Motor neuron (in vitro differentiated cells): ENCODE measurements at regions not wholly inside any gene's neighbourhood (a gene's known extent, or its start where the extent isn't known, plus 50 kb on each side); places are given as distances from the start of the nearest gene placed in this dataset.

ENCODE experiments used
- ATAC-seq, 8 experiments: fragments of 200-7000 bp; cut with Tn5 transposase; replicated peaks in 6 of 8; 2 replicates each; pipeline ENCODE4 v1.8.0; 2021; ENCODE audit warnings: mild to moderate bottlenecking in 8 of 8, moderate library complexity in 8 of 8
- H3K27ac ChIP-seq, 2 donors: fragments of 250-450 bp; sonication (Bioruptor Pico); 2 replicates each; pipeline ENCODE4 v1.9.0; 2021; ENCODE audit warnings: antibody characterized with exemption in 2 of 2, mild to moderate bottlenecking in 2 of 2, moderate library complexity in 1 of 2
- H3K4me1 ChIP-seq, 2 donors: fragments of 250-450 bp; sonication (Bioruptor Pico); replicated peaks in 1 of 2; 2 replicates each; pipeline ENCODE4 v1.6.1; 2021; ENCODE audit warnings: antibody characterized with exemption in 2 of 2, mild to moderate bottlenecking in 2 of 2, moderate library complexity in 1 of 2
- H3K4me3 ChIP-seq, 5 donors: fragments of 250-450 bp; sonication (Bioruptor Pico); 2 replicates each; pipeline ENCODE4 v1.9.0; 2021; ENCODE audit warnings: antibody characterized with exemption in 5 of 5, mild to moderate bottlenecking in 5 of 5, moderate library complexity in 4 of 5
- WGBS, 10 experiments: fragments of 450-650 bp; shearing (Covaris generic); methylation state at CpG; one replicate each; pipeline ENCODE4 v1.0.0; 2022; 5-methylcytosine and 5-hydroxymethylcytosine counted together
- in situ Hi-C, 9 experiments: fragments of 400-800 bp; cut with MboI; loops; one replicate each; pipeline ENCODE4 v1.15.0; 2021; ENCODE audit warnings: low sequenced_read_pairs in 9 of 9, low pct_unique_long_range_greater_than_20kb in 2 of 9; ENCODE audit not compliant: unreplicated experiment in 9 of 9

DNA sequence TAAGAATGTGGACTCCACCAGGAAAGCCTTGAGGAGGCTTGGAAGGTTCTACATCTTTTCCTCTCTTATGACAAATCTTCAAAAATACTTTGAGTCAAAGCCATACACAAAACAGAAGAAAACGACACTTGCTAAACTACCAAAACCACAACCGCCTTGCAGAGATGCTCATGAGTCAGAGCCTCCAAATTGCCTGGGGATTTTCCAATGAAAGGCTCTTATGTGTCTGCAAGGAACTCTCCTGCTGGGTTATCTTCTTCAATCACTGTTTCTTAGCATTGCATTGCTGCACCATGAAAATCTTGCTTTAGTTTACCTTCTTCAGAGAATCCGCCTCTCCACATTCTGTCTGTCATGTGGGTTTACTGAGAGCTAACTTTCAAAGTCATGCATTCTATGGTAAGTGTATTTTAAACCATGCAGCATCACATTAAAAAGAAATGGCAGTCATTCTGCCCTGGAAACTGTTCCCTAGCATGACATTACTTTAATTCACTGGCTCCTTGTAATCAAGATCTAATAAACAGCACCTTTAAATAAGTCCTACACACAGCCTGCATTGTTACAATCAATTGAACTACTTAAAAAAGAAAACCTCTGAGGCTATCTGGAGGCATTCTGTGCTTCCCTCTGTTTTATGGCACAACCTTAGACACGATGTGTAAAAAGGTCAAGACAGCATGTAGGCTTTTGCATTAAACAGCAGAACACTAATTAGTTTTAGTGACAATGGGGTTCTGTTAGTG is 210.0 kb upstream of the FOXD3 start:
- in situ Hi-C loops: no loop called here
- Histone ChIP-seq H3K4me1 (peaks cover 4 to 8% of the 10 kb centered on the region in 2 donors), H3K27ac (no peak overlapping the region), H3K4me3 (no peak overlapping the region)
- 0 to 92% (median 55%) methylated on average over 1 to 4 of the region's 4 CpGs for WGBS, 10 experiments
- peak in 2 of 8 experiments; percentile 75 to 79 for ATAC-seq

DNA sequence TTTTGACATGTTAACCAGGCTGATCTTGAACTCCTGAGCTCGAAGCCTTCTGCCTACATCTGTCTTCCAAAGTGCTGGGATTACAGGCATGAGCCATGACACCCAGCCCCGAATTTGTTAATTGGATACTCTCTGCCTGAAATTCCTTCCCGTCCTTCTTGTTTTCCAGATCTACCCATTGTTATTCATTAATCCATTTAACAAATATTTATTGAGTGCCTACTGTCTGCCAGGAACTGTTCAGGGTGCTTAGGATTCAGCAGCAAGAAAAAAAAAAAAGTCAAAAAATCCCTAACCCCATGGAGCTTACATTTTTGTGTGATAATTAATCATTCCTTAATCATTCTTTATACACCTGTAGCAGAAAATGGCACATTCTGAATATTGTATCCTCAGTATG is 206.8 kb upstream of the FOXD3 start:
- ATAC-seq: no peak
- WGBS, 10 experiments: 0 to 80% (median 76%) methylated on average over 1 to 3 of the region's 3 CpGs; no CpG with 5 or more reads in 2 of the 10 experiments
- Histone ChIP-seq H3K4me1 (peaks cover 0 to 4% of the 10 kb centered on the region in 2 donors), H3K4me3 (no peak overlapping the region), H3K27ac (no peak overlapping the region)
- in situ Hi-C loops: no loop called here

DNA sequence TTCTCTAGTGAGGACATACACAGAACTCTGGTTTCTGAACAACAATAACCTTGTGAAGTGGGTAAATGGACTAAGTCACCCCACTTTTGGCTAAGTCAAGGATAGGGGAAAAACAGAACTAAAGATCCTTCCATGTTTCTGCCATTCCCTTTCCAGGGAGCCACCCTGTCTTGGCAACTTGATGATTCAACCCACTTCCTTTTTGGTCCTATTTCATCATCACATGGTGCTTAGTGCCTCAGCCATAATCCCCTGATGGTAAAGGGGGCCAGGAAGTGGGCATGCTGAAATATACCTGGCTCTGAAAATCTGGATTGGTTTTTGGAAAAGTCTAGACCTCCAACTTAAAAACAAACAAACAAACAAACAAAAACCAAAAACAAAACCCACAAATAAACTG is 206.4 kb upstream of the FOXD3 start:
- Histone ChIP-seq H3K4me1 (peaks cover 0 to 4% of the 10 kb centered on the region in 2 donors), H3K4me3 (no peak overlapping the region), H3K27ac (no peak overlapping the region)
- in situ Hi-C loops: no loop called here
- no peak for ATAC-seq

DNA sequence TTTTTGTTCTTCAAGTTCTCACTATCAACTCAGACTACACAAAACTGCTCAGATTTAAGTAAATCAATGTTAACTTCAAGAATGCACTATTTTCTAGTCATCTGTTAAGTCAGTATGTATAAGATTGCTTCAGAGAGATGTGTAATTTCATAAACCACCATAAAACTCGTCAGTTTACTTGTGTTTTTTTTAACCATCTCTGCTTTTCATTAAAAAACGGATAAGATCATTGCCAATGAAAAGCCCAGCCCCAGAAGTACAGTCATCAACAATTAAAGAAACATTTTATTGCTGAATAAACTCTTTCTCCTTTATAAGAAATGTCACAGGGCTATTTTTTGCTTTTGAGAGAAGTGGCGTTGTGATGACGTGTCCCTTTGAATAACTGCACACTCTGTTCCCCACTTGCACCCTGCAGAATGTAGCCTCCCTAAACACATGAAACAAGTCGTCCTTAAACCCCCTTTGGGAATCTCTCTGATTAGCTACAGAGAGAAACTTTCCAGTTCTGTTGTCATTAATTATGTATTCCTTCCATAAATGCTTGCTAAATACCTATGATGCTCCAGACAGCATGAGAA is 202.7 kb upstream of the FOXD3 start:
- in situ Hi-C loops: no loop called here
- H3K4me3 ChIP-seq: no peak overlapping the region
- peaks cover 5 to 6% of the 10 kb centered on the region in 2 donors for H3K4me1 ChIP-seq
- H3K27ac ChIP-seq: no peak overlapping the region
- no peak for ATAC-seq
- 0 to 90% (median 72%) methylated on average over 2 to 5 of the region's 5 CpGs for WGBS, 10 experiments

DNA sequence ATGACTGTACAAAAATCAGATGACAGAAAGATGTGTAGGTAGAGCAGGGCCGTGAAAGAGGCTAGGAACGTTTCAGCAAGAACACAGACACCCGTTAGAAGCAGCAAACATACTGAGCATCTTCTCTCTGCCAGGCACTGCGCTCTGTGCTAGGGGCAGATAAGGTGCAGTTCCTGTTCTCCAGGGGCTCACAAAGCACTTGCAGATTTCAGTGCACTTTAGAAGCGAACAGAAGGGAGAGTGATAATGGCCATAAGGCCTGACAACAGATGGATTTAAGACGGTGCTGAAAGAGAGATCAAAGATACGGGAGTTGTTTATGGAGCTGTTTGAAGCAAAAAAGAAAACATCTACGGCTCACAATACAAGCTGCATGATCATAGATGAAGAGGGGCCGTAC is 200.3 kb upstream of the FOXD3 start:
- 5 to 69% (median 61%) methylated on average over 1 to 9 of the region's 9 CpGs for WGBS, 10 experiments
- peaks cover 5 to 8% of the 10 kb centered on the region in 2 donors for H3K4me1 ChIP-seq
- no peak overlapping the region for H3K27ac ChIP-seq
- ATAC-seq: peak in 2 of 8 experiments; percentile 29 to 62
- in situ Hi-C loops: no loop called here
- no peak overlapping the region for H3K4me3 ChIP-seq

DNA sequence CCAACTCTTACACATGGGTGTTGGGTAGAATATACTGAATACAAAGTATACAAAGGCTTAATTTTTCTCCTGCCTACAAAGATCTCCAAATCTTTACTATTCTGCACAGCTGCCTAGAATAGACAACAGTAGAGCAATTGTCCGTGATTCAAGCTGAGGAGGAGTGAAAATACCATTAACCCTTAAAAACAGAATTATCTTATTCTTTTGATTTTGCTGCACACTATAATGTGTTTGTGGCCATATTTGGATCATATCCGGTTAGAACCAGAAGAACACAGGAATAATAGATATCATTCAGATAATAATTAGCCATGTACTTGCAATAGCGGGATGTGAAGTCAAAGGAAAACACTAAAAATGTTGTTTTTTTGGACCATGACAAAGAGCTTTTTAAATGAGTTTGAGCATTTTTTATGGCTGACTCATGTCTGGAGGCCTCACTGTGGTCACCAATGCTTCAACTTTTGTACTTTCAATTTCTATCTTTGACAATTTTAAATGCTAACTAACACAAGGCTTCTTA is 197.6 kb upstream of the FOXD3 start:
- in situ Hi-C loops: loop anchor here in 2 of 9 experiments (25.0 kb wide), 2 partner anchors 262 to 287 kb away; no protein-coding TSS in a partner anchor
- WGBS, 10 experiments: 0 to 94% (median 65%) methylated on average over 1 to 3 of the region's 3 CpGs
- peaks cover 5 to 8% of the 10 kb centered on the region in 2 donors for H3K4me1 ChIP-seq
- no peak overlapping the region for H3K27ac ChIP-seq
- ATAC-seq: peak in 6 of 8 experiments; percentile 23 to 92 (median 61)
- no peak overlapping the region for H3K4me3 ChIP-seq

DNA sequence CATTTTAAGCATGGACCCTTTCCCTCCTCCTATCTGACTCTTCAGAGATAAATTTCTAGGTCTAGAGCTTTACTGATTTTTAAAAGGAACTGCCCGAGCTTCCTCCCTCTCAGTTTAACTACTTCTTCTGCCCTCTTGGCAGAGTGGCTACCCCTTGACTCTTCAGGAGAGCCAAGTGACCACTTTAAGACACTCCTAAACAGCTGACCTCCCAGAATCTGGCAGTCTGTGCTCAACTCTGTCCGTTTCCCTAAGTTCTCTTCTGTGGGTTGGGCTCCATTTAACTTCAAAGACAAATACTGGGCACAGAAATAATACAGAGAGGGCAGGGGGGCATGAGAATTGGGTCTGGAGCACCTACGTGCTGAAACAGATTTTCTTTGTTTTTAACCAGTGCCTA is 196.3 kb upstream of the FOXD3 start:
- H3K4me3 ChIP-seq: no peak overlapping the region
- ATAC-seq: no peak
- in situ Hi-C loops: loop anchor here in 2 of 9 experiments (25.0 kb wide), 2 partner anchors 264 to 289 kb away; no protein-coding TSS in a partner anchor

DNA sequence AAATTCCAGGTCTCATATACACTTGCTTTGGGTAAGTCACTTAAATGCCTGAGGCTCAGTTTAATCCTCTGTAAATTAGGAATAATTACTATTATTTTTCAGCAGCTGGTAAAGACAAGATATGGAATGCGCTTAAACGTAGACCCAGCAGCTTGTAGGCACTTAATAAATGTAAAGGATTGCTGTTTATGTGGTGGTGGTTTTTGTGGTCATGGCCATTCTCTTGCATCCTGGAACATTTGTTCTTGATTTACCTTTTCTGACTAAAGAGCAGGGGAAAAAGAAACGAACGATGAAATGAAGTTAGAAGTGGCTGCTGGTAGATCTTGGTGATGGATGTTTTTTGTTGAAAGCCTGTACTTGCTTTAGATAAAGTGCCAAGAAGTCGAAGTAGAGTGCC is 195.0 kb upstream of the FOXD3 start:
- in situ Hi-C loops: loop anchor here in 2 of 9 experiments (25.0 kb wide), 2 partner anchors 265 to 290 kb away; no protein-coding TSS in a partner anchor
- WGBS, 10 experiments: 0 to 96% (median 86%) methylated on average over 2 to 5 of the region's 5 CpGs
- ATAC-seq: no peak
- H3K4me3 ChIP-seq: no peak overlapping the region
- no peak overlapping the region for H3K27ac ChIP-seq
- peaks cover under 1 to 3% of the 10 kb centered on the region in 2 donors for H3K4me1 ChIP-seq

More for the DNA sequence above, 196.3 kb upstream of the FOXD3 start:
- 20 to 80% (median 53%) methylated on average over 1 to 3 of the region's 3 CpGs for WGBS, 10 experiments
- H3K4me1 ChIP-seq: peaks cover 5 to 8% of the 10 kb centered on the region in 2 donors
- H3K27ac ChIP-seq: no peak overlapping the region

DNA sequence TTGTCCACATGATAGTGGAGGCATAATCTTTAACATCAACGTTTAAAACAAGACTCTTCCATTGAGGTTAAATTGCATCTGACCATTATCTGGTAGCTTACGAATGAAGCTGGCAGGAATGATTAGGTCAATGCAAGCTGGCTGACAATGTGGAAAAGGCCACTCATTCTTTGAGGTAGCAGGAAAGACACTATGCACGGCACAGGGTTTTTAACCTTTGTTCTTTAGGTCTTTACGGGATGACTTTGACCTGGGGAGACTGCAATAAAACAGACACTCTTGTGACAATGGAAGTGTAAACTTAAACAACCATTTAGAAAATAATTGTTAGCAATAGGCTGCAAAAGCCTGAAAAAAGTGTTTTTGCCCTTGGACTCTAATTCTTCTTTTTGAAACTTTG is 193.8 kb upstream of the FOXD3 start:
- Histone ChIP-seq H3K4me3 (no peak overlapping the region), H3K4me1 (peaks cover 0 to 3% of the 10 kb centered on the region in 2 donors), H3K27ac (no peak overlapping the region)
- 0 to 46% (median 18%) methylated on average over 2 to 4 of the region's 4 CpGs for WGBS, 10 experiments
- no peak for ATAC-seq
- in situ Hi-C loops: loop anchor here in 2 of 9 experiments (25.0 kb wide), 2 partner anchors 266 to 291 kb away; no protein-coding TSS in a partner anchor

DNA sequence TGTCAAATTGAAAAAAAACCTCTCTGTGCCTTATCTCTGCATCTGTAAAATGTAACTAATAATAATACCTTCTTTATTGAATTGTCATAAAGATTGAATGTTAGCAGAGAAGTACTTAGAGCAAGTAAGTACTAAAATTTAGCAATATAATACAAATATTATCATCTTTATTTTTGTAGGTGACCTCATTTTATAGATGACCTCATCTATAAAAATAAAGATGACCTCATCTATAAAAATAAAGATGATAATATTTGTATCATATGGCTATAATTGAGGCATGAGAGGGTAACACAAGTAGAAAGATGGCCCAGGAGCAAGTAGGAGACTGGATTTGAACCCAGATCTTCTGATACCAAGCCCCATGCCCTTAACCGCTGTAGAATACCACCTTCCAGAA is 193.2 kb upstream of the FOXD3 start:
- Histone ChIP-seq H3K27ac (no peak overlapping the region), H3K4me1 (peaks cover 0 to 4% of the 10 kb centered on the region in 2 donors), H3K4me3 (no peak overlapping the region)
- in situ Hi-C loops: loop anchor here in 2 of 9 experiments (25.0 kb wide), 2 partner anchors 267 to 292 kb away; no protein-coding TSS in a partner anchor
- WGBS, 10 experiments: 45 to 100% (median 93%) methylated on average over 1 of the region's 1 CpG; no CpG with 5 or more reads in 1 of the 10 experiments
- ATAC-seq: no peak

DNA sequence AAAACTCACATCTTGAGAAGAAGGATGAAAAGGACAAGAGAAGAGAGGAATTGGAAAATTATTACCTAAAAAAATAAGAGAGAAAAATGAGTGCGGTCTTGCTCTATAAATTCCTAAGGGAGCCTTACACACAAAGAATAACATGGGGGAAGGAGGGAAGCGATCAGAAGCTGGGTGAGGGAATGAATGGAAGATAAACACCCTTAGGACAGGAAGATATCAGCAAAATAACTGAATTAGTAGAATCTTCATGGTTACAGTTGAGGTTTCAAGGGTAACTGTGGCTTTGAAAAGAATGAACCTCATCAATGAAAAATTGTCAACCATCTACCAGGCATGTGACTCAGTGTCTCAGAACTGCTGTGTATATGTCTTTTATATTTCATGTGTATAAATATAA is 192.5 kb upstream of the FOXD3 start:
- H3K4me1 ChIP-seq: peaks cover 6 to 9% of the 10 kb centered on the region in 2 donors
- in situ Hi-C loops: loop anchor here in 2 of 9 experiments (25.0 kb wide), 2 partner anchors 268 to 293 kb away; no protein-coding TSS in a partner anchor
- no peak overlapping the region for H3K27ac ChIP-seq
- 18 to 100% (median 87%) methylated on average over 1 to 2 of the region's 2 CpGs for WGBS, 10 experiments
- H3K4me3 ChIP-seq: no peak overlapping the region
- no peak for ATAC-seq

DNA sequence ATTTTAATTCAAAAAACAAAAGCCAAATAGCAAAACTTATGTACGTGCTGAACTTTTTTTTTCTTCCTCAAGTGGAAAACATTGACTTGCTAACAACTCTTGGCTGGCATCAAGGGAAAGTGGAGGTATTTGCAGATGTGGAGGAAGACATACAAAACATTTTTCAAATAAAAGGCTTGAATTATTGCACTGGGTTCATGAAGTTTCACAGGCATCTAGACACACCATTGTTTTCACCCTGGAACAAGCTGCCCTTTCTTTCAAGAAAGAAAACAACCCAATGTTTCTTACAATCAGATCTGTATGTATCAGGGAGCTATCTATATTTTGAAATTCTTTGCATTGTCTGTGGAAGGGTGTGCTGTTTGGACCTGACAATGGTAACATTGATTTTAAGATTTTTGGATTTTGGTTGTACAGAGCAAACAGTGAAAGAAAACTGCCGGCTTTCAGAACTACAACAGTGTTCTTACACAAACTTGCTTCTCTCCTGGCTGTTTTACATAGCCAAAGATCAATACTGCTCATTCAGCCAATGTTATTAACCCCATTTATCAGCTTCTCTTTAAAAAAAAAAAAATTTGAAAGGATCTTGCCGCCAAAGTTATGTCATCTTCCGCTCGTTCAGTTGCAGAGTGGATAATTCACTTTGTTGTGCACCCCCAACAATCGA is 187.7 kb upstream of the FOXD3 start:
- ATAC-seq: no peak
- Histone ChIP-seq H3K27ac (no peak overlapping the region), H3K4me1 (peaks cover 10 to 15% of the 10 kb centered on the region in 2 donors), H3K4me3 (no peak overlapping the region)
- WGBS, 10 experiments: 0 to 89% (median 41%) methylated on average over 1 to 6 of the region's 6 CpGs
- in situ Hi-C loops: loop anchor here in 2 of 9 experiments (25.0 kb wide), 2 partner anchors 272 to 297 kb away; no protein-coding TSS in a partner anchor

DNA sequence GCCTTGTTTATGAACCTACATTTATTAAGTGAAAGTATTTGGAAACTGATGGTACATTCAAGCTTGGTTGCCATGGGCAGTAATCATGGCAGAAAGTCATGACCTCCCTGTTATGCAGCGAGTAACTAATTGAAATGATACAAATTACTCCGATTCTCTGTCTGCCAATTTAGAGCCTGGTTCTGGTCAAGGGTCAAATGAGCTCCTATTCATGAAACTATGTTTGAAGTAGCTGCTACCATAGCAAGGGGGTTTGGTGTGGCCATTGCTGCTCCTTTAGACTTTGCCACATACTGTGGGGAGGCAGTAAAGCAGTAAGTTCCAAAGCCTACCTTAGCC is 187.2 kb upstream of the FOXD3 start:
- H3K4me3 ChIP-seq: no peak overlapping the region
- in situ Hi-C loops: loop anchor here in 2 of 9 experiments (25.0 kb wide), 2 partner anchors 273 to 298 kb away; no protein-coding TSS in a partner anchor
- peaks cover 10 to 15% of the 10 kb centered on the region in 2 donors for H3K4me1 ChIP-seq
- no peak overlapping the region for H3K27ac ChIP-seq
- WGBS, 10 experiments: 0 to 100% (median 13%) methylated on average over 2 of the region's 2 CpGs; no CpG with 5 or more reads in 2 of the 10 experiments
- ATAC-seq: peak in 1 of 8 experiments; percentile 8
